Neural cell (in vitro differentiated cells): ENCODE measurements at regions not wholly inside any gene's neighbourhood (a gene's known extent, or its start where the extent isn't known, plus 50 kb on each side); places are given as distances from the start of the nearest gene placed in this dataset.

Experiments used
- H2AFZ ChIP-seq: fragments of 200-600, 300-800 bp; sonication (generic), shearing (Covaris generic); 2 replicates; pipeline ENCODE4 v1.6.0; 2014; ENCODE audit warnings: low read depth, mild to moderate bottlenecking, antibody characterized with exemption, low read length, moderate library complexity
- H3F3A ChIP-seq: fragments of 200-600 bp; shearing (Covaris generic); 2 replicates; pipeline ENCODE4 v1.6.1; 2016; ENCODE audit warnings: mild to moderate bottlenecking, moderate library complexity, mixed read lengths, antibody characterized with exemption, low read length; ENCODE audit not compliant: insufficient read depth, poor library complexity, severe bottlenecking
- H3K27ac ChIP-seq: fragments of 200-600, 300-800 bp; sonication (generic), shearing (Covaris generic); 2 replicates; pipeline ENCODE4 v1.5.1; 2014; ENCODE audit warnings: mild to moderate bottlenecking, low read length, moderate library complexity
- H3K27me3 ChIP-seq: fragments of 300-800, 200-600 bp; sonication (generic), shearing (Covaris generic); 2 replicates; pipeline ENCODE4 v1.6.0; 2014; ENCODE audit warnings: mild to moderate bottlenecking, low read depth, low read length, moderate library complexity; ENCODE audit not compliant: insufficient read depth
- H3K36me3 ChIP-seq: fragments of 300-800, 200-600 bp; sonication (generic), shearing (Covaris generic); 2 replicates; pipeline ENCODE4 v1.5.1; 2014; ENCODE audit warnings: mild to moderate bottlenecking, antibody characterized with exemption, low read length, moderate library complexity; ENCODE audit not compliant: insufficient read depth
- H3K4me2 ChIP-seq: fragments of 300-800, 200-600 bp; sonication (generic), shearing (Covaris generic); 2 replicates; pipeline ENCODE4 v1.6.0; 2014; ENCODE audit warnings: mild to moderate bottlenecking, low read length
- H3K4me3 ChIP-seq: fragments of 300-800, 200-600 bp; sonication (generic), shearing (Covaris generic); 2 replicates; pipeline ENCODE4 v1.5.1; 2014; ENCODE audit warnings: mild to moderate bottlenecking, low read length, moderate library complexity
- H3K79me2 ChIP-seq: fragments of 200-600 bp; shearing (Covaris generic); replicated peaks from 2 replicates; pipeline ENCODE4 v1.6.0; 2014; ENCODE audit warnings: mild to moderate bottlenecking, low read length, moderate library complexity; ENCODE audit not compliant: insufficient read depth
- H3K9ac ChIP-seq: fragments of 300-800, 200-600 bp; sonication (generic), shearing (Covaris generic); 2 replicates; pipeline ENCODE4 v1.6.1; 2016; ENCODE audit warnings: mild to moderate bottlenecking, low read length, mixed read lengths
- H3K9me2 ChIP-seq: fragments of 200-600 bp; shearing (Covaris generic); 2 replicates; pipeline ENCODE4 v1.6.1; 2016; ENCODE audit warnings: mild to moderate bottlenecking, low read length, mixed read lengths; ENCODE audit not compliant: insufficient read depth
- H3K9me3 ChIP-seq: fragments of 200-600, 300-800 bp; sonication (generic), shearing (Covaris generic); 2 replicates; pipeline ENCODE4 v1.6.1; 2016; ENCODE audit warnings: mild to moderate bottlenecking, mixed run types, low read length, moderate library complexity, mixed read lengths
- H4K20me1 ChIP-seq: fragments of 200-600 bp; shearing (Covaris generic); 2 replicates; pipeline ENCODE4 v1.6.1; 2016; ENCODE audit warnings: mild to moderate bottlenecking, mixed run types; ENCODE audit not compliant: insufficient read depth
- EP300 ChIP-seq: fragments of 450-650 bp; conservative IDR thresholded peaks from 2 replicates; pipeline ENCODE4 v1.6.1; 2014; ENCODE audit warnings: antibody characterized with exemption, mild to moderate bottlenecking, moderate library complexity; ENCODE audit not compliant: poor library complexity, severe bottlenecking
- EZH2 ChIP-seq: fragments of 200-600, 300-800 bp; shearing (Covaris generic), sonication (generic); IDR thresholded peaks from 2 replicates; pipeline ENCODE4 v1.6.1; 2014; ENCODE audit warnings: antibody characterized with exemption, low read length, borderline replicate concordance, mild to moderate bottlenecking; ENCODE audit not compliant: insufficient read depth, poor library complexity, severe bottlenecking
- MXI1 ChIP-seq: fragments of 450-650 bp; conservative IDR thresholded peaks from 2 replicates; pipeline ENCODE4 v1.6.1; 2014; ENCODE audit warnings: antibody characterized with exemption, mild to moderate bottlenecking; ENCODE audit not compliant: poor library complexity, severe bottlenecking
- POLR2AphosphoS5 ChIP-seq: IDR thresholded peaks from 2 replicates; pipeline ENCODE4 v1.6.1; 2012
- RAD21 ChIP-seq: fragments of 450-650 bp; conservative IDR thresholded peaks from 2 replicates; pipeline ENCODE4 v1.6.1; 2014; ENCODE audit warnings: antibody characterized with exemption, mild to moderate bottlenecking, moderate library complexity
- SMC3 ChIP-seq: fragments of 450-650 bp; conservative IDR thresholded peaks from 2 replicates; pipeline ENCODE4 v1.6.1; 2014; ENCODE audit warnings: antibody characterized with exemption, mild to moderate bottlenecking, moderate library complexity; ENCODE audit not compliant: poor library complexity
- TAF1 ChIP-seq: IDR thresholded peaks from 2 replicates; pipeline ENCODE4 v1.6.1; 2012; ENCODE audit warnings: low read depth
- TF ChIP-seq, protein P1 (sequence below): IDR thresholded peaks from 2 replicates; pipeline ENCODE4 v1.6.1; 2012; ENCODE audit warnings: borderline replicate concordance
- TF ChIP-seq, protein P2 (sequence below): fragments of 450-650 bp; IDR thresholded peaks from 2 replicates; pipeline ENCODE4 v1.5.1; 2014; ENCODE audit warnings: antibody characterized with exemption, mild to moderate bottlenecking, moderate library complexity; ENCODE audit not compliant: poor library complexity, severe bottlenecking

DNA sequence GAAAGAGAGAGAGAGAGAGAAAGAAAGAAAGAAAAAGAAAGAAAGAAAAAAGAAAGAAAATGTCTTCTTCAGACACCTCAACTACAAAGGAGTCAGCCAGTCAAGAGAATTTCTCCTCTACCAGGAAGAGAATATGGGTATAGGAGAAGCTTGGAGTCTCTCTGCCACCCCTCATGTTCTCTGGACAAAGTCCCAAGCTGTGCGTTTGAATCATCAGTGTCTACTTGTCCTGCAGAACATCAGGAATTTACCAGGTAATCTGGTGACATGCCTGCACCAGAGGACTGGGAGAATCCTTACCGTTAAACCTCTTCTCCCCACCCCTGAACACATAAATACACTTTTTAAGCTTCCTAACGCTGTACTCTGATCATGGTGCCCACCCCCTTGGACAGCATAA lies 119.5 kb downstream of the TM9SF2 start:
- Histone ChIP-seq H3K27ac (no peak overlapping the region), H3K9me2 (no peaks in the 10 kb centered on the region), H2AFZ (no peak overlapping the region), H3F3A (no peaks in the 10 kb centered on the region), H3K4me3 (no peak overlapping the region), H3K4me2 (no peak overlapping the region), H3K79me2 (no peaks in the 10 kb centered on the region), H3K27me3 (no peaks in the 10 kb centered on the region), H4K20me1 (no peaks in the 10 kb centered on the region), H3K9ac (no peak overlapping the region), H3K36me3 (no peaks in the 10 kb centered on the region), H3K9me3 (no peaks in the 10 kb centered on the region)
- TF ChIP-seq TAF1, result no peak
- no peak for TF ChIP-seq MXI1
- no peak for TF ChIP-seq EP300
- no peak for TF ChIP-seq RAD21
- TF ChIP-seq EZH2, result no peak
- TF ChIP-seq, protein P1, sequence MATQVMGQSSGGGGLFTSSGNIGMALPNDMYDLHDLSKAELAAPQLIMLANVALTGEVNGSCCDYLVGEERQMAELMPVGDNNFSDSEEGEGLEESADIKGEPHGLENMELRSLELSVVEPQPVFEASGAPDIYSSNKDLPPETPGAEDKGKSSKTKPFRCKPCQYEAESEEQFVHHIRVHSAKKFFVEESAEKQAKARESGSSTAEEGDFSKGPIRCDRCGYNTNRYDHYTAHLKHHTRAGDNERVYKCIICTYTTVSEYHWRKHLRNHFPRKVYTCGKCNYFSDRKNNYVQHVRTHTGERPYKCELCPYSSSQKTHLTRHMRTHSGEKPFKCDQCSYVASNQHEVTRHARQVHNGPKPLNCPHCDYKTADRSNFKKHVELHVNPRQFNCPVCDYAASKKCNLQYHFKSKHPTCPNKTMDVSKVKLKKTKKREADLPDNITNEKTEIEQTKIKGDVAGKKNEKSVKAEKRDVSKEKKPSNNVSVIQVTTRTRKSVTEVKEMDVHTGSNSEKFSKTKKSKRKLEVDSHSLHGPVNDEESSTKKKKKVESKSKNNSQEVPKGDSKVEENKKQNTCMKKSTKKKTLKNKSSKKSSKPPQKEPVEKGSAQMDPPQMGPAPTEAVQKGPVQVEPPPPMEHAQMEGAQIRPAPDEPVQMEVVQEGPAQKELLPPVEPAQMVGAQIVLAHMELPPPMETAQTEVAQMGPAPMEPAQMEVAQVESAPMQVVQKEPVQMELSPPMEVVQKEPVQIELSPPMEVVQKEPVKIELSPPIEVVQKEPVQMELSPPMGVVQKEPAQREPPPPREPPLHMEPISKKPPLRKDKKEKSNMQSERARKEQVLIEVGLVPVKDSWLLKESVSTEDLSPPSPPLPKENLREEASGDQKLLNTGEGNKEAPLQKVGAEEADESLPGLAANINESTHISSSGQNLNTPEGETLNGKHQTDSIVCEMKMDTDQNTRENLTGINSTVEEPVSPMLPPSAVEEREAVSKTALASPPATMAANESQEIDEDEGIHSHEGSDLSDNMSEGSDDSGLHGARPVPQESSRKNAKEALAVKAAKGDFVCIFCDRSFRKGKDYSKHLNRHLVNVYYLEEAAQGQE, result no peak
- no peak for TF ChIP-seq SMC3
- TF ChIP-seq, protein P2, sequence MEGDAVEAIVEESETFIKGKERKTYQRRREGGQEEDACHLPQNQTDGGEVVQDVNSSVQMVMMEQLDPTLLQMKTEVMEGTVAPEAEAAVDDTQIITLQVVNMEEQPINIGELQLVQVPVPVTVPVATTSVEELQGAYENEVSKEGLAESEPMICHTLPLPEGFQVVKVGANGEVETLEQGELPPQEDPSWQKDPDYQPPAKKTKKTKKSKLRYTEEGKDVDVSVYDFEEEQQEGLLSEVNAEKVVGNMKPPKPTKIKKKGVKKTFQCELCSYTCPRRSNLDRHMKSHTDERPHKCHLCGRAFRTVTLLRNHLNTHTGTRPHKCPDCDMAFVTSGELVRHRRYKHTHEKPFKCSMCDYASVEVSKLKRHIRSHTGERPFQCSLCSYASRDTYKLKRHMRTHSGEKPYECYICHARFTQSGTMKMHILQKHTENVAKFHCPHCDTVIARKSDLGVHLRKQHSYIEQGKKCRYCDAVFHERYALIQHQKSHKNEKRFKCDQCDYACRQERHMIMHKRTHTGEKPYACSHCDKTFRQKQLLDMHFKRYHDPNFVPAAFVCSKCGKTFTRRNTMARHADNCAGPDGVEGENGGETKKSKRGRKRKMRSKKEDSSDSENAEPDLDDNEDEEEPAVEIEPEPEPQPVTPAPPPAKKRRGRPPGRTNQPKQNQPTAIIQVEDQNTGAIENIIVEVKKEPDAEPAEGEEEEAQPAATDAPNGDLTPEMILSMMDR, result no peak
- no peak for TF ChIP-seq POLR2AphosphoS5

DNA sequence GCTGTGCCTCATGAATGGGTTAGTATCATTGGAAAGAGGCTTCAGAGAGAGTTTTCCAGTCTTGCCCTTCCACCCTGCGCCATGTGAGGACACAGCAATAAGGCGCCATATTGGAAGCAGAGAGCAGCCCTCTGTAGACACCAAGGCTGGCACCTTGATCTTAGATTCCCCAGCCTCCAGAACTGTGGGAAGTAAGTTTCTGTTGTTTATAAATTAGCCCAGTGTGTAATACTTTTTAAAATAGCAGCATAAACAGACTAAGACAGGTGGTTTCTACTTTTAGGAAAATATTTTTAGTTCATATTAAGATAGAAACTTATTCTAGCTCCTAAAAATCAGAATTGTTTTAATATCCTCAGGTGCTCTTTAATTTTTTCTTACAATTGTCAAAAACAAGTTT lies 117.9 kb downstream of the TM9SF2 start:
- H3K9me3 ChIP-seq, result no peaks in the 10 kb centered on the region
- H4K20me1 ChIP-seq, result no peaks in the 10 kb centered on the region
- H3K36me3 ChIP-seq, result no peaks in the 10 kb centered on the region
- no peaks in the 10 kb centered on the region for H3K9me2 ChIP-seq
- no peaks in the 10 kb centered on the region for H3K27me3 ChIP-seq
- H3K27ac ChIP-seq, result no peak overlapping the region
- no peak overlapping the region for H2AFZ ChIP-seq
- TF ChIP-seq EZH2, result no peak
- no peak for TF ChIP-seq RAD21
- no peak for TF ChIP-seq MXI1
- TF ChIP-seq POLR2AphosphoS5, result no peak
- no peak for TF ChIP-seq EP300
- TF ChIP-seq, protein P1, result no peak
- no peak for TF ChIP-seq TAF1
- TF ChIP-seq, protein P2, result no peak
- no peak for TF ChIP-seq SMC3
- no peak overlapping the region for H3K4me2 ChIP-seq
- no peaks in the 10 kb centered on the region for H3K79me2 ChIP-seq
- no peak overlapping the region for H3K4me3 ChIP-seq
- H3F3A ChIP-seq, result no peaks in the 10 kb centered on the region
- no peak overlapping the region for H3K9ac ChIP-seq
